ENCODE measurements at regions not wholly inside any gene's neighbourhood (a gene's known extent, or its start where the extent isn't known, plus 50 kb on each side); places are given as distances from the start of the nearest gene placed in this dataset.

DNA sequence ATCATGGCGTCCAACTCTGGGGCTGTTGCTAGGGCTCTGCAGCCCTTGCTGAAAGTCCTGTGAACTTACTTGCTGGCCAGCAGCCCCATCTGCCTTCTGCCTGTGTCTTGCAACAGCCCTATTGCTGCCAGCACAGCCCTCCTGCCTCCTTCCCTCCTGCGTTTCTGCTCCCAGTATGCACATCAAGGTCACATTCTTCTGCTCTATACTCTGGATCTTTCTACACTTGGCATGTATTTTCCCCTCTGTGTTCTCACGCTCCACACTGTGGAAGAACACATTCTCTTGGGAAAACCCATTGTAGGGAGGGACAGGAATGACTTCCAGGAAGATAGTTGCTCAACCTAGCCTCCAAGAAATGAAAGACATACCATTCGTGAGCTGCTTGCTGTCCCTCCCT is 80.9 kb upstream of the PHACTR2 start:
- no peak for DNase-seq
- ChIA-PET CTCF (interaction anchor here (0.6 kb wide), 1 partner anchor 22 kb away, joined by 6 read pairs; no protein-coding TSS in a partner anchor), POLR2A (no interaction called here)
- intact Hi-C loops (cut with micrococcal nuclease), result no loop called here
- H3K4me1 ChIP-seq (ENCODE audit: control insufficient read depth in 2 of 2, insufficient read depth in 2 of 2, low read length in 2 of 2), result peaks cover 0 to 6% of the 10 kb centered on the region in 2 donors
- H3K27ac ChIP-seq (ENCODE audit: low read depth, low read length), result no peak overlapping the region
- H3K9me3 Mint-ChIP-seq, result peaks cover 0 to 8% (median 2%) of the 10 kb centered on the region in 11 donors
- no peaks in the 10 kb centered on the region for H3K27me3 Mint-ChIP-seq
- no peak overlapping the region for H3K4me3 ChIP-seq (ENCODE audit: low read length)
- no peak for ATAC-seq
- no peak overlapping the region for H3K4me3 Mint-ChIP-seq
- H3K27ac Mint-ChIP-seq, result no peak overlapping the region
- H3K4me1 Mint-ChIP-seq, result peaks cover 13 to 24% (median 16%) of the 10 kb centered on the region in 7 donors
- peaks cover 0 to 16% (median 4%) of the 10 kb centered on the region in 5 donors for H3K36me3 Mint-ChIP-seq
- H3K27me3 ChIP-seq (ENCODE audit: control insufficient read depth in 2 of 2, insufficient read depth in 2 of 2, low read length in 2 of 2), result no peaks in the 10 kb centered on the region
- no peaks in the 10 kb centered on the region for H3K36me3 ChIP-seq (ENCODE audit: control insufficient read depth in 2 of 3, insufficient read depth in 3 of 3, low read length in 3 of 3)
- H3K9me3 ChIP-seq (ENCODE audit: control insufficient read depth in 2 of 3, low read length in 3 of 3), result no peaks in the 10 kb centered on the region

DNA sequence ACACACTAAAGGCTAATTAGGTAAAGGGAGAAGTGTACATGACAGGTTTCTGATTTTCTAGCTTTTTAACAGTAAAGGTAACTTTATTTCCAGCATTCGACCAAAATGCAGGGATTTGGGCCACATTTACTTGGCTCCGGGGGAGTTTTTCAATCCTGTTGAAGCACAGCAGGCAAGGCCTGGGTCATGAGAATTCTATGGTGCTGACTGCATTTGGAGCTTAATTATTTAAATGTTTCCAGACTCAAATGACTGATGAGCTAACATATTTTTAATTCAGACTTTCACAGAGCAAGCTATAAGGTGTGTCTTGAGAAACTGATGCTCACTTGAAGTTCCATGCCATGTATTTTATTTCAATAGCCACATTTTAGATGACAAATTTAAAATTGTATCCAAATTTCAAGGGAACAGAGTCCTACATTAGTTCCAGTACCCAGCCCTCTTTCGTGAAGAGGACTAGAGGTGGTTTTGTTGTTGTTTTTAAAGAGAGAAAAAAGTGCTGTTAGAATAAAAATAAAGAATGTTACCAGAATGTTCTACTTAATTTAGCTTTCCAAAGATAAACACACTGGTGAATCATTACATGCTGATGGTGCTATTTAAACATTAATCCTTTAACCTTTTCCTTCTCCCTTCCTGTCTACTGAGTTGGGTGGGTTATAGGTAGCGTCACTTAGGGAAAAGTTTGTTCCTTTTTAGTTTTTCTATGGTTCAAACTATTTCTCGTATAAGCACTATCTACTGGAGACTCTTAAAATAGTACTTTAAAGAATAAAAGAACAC is 82.3 kb upstream of the PHACTR2 start:
- H3K27me3 Mint-ChIP-seq, result no peaks in the 10 kb centered on the region
- Histone ChIP-seq H3K36me3 (ENCODE audit: control insufficient read depth in 2 of 3, insufficient read depth in 3 of 3, low read length in 3 of 3) (no peaks in the 10 kb centered on the region), H3K4me3 (ENCODE audit: low read length) (no peak overlapping the region), H3K27ac (ENCODE audit: low read depth, low read length) (no peak overlapping the region), H3K4me1 (ENCODE audit: control insufficient read depth in 2 of 2, insufficient read depth in 2 of 2, low read length in 2 of 2) (peaks cover 0 to 6% of the 10 kb centered on the region in 2 donors), H3K9me3 (ENCODE audit: control insufficient read depth in 2 of 3, low read length in 3 of 3) (no peaks in the 10 kb centered on the region), H3K27me3 (ENCODE audit: control insufficient read depth in 2 of 2, insufficient read depth in 2 of 2, low read length in 2 of 2) (no peaks in the 10 kb centered on the region)
- peaks cover 0 to 8% (median 2%) of the 10 kb centered on the region in 11 donors for H3K9me3 Mint-ChIP-seq
- POLR2A ChIA-PET, result no interaction called here
- peak overlapping the region in 1 of 9 donors; percentile 4 for H3K27ac Mint-ChIP-seq
- peaks cover 0 to 19% (median 4%) of the 10 kb centered on the region in 5 donors for H3K36me3 Mint-ChIP-seq
- intact Hi-C loops (cut with micrococcal nuclease), result no loop called here
- ATAC-seq, result no peak
- no peak for DNase-seq
- CTCF ChIA-PET, result no interaction called here
- H3K4me1 Mint-ChIP-seq, result peaks cover 13 to 24% (median 16%) of the 10 kb centered on the region in 7 donors
- H3K4me3 Mint-ChIP-seq, result no peak overlapping the region

DNA sequence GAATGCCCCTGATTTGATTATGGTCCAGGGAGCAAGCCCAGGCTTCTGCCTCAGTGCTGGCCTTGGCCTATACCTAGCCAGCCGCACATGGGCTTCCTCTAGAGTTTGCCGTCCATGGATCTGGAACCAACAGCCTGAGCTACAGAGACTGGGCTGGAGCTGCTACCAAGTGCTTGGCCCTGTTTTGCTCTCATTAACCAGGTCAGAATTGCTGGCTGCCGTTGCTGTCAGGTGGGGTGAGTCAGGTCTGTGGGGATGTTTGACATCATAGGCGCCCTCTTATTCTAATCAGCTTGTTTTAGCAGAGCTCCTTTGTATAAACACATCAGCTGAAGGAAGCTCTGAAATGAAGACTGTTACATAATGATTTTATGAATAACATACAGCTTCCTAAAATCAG is 83.1 kb upstream of the PHACTR2 start:
- intact Hi-C loops (cut with micrococcal nuclease), result no loop called here
- Histone ChIP-seq H3K27me3 (ENCODE audit: control insufficient read depth in 2 of 2, insufficient read depth in 2 of 2, low read length in 2 of 2) (no peaks in the 10 kb centered on the region), H3K4me3 (ENCODE audit: low read length) (no peak overlapping the region), H3K4me1 (ENCODE audit: control insufficient read depth in 2 of 2, insufficient read depth in 2 of 2, low read length in 2 of 2) (peaks cover 0 to 6% of the 10 kb centered on the region in 2 donors), H3K9me3 (ENCODE audit: control insufficient read depth in 2 of 3, low read length in 3 of 3) (no peaks in the 10 kb centered on the region), H3K27ac (ENCODE audit: low read depth, low read length) (no peak overlapping the region), H3K36me3 (ENCODE audit: control insufficient read depth in 2 of 3, insufficient read depth in 3 of 3, low read length in 3 of 3) (no peaks in the 10 kb centered on the region)
- DNase-seq (no peak), ATAC-seq (peak; percentile 20)
- H3K4me1 Mint-ChIP-seq, result peaks cover 14 to 24% (median 16%) of the 10 kb centered on the region in 7 donors
- no peaks in the 10 kb centered on the region for H3K27me3 Mint-ChIP-seq
- no peak overlapping the region for H3K4me3 Mint-ChIP-seq
- ChIA-PET POLR2A (no interaction called here), CTCF (no interaction called here)
- H3K27ac Mint-ChIP-seq, result peak overlapping the region in 1 of 9 donors; percentile 4
- H3K36me3 Mint-ChIP-seq, result peaks cover 0 to 17% (median 4%) of the 10 kb centered on the region in 5 donors
- H3K9me3 Mint-ChIP-seq, result peaks cover 0 to 8% (median 2%) of the 10 kb centered on the region in 11 donors

DNA sequence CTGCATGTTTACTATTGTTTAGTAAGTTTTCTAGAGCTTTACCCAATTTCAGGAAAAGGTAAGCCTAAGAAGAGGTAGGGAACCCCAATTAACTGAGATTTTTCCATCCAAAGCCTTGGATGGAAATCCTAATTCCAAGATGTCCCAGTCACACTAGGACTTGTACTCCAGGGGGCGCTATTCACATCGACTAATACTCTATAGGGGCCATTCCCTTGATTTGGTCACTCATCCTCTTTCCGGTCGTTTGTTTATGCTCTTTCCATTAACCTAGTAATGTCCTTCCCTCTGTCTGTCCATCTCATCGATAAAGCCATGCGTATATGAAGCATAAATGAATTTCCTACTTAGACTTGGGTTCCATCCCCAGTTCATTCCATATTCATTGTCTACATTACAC is 80.8 kb upstream of the FUCA2 start:
- no peaks in the 10 kb centered on the region for H3K27me3 Mint-ChIP-seq
- POLR2A ChIA-PET, result no interaction called here
- no peak overlapping the region for H3K4me3 ChIP-seq (ENCODE audit: low read length)
- DNase-seq, result no peak
- H3K36me3 ChIP-seq (ENCODE audit: control insufficient read depth in 2 of 3, insufficient read depth in 3 of 3, low read length in 3 of 3), result no peaks in the 10 kb centered on the region
- no peak overlapping the region for H3K4me3 Mint-ChIP-seq
- peaks cover 0 to 8% (median 0%) of the 10 kb centered on the region in 7 donors for H3K4me1 Mint-ChIP-seq
- peaks cover 0 to 2% (median 0%) of the 10 kb centered on the region in 11 donors for H3K9me3 Mint-ChIP-seq
- H3K9me3 ChIP-seq (ENCODE audit: control insufficient read depth in 2 of 3, low read length in 3 of 3), result no peaks in the 10 kb centered on the region
- no peak overlapping the region for H3K27ac Mint-ChIP-seq
- ATAC-seq, result no peak
- peaks cover 0 to 11% (median 9%) of the 10 kb centered on the region in 5 donors for H3K36me3 Mint-ChIP-seq
- no peaks in the 10 kb centered on the region for H3K4me1 ChIP-seq (ENCODE audit: control insufficient read depth in 2 of 2, insufficient read depth in 2 of 2, low read length in 2 of 2)
- no peak overlapping the region for H3K27ac ChIP-seq (ENCODE audit: low read depth, low read length)
- CTCF ChIA-PET, result no interaction called here
- no peaks in the 10 kb centered on the region for H3K27me3 ChIP-seq (ENCODE audit: control insufficient read depth in 2 of 2, insufficient read depth in 2 of 2, low read length in 2 of 2)
- intact Hi-C loops (cut with micrococcal nuclease), result no loop called here

DNA sequence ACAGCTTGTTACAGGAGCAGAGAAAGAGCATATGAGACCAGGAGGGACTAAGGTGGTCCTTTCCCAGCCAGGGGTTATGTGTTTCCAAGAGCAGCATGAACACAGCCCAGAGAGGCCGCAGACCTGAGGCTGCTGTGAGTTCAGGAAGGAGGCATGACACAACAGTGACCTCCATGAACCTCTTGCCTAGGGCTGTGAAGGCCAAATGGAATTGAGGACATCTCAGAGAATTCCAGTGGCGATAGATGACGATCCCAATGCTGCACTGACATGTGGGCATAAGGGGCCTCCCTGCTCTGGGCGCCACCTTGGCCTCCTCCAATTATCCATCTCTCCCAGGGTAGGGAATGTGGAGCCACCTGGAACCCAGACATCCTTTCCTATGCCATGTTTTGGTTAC is 79.9 kb upstream of the FUCA2 start:
- no peaks in the 10 kb centered on the region for H3K9me3 ChIP-seq (ENCODE audit: control insufficient read depth in 2 of 3, low read length in 3 of 3)
- H3K27ac ChIP-seq (ENCODE audit: low read depth, low read length), result no peak overlapping the region
- no peak overlapping the region for H3K4me3 Mint-ChIP-seq
- no peak for DNase-seq
- H3K9me3 Mint-ChIP-seq, result peaks cover 0 to 2% (median 0%) of the 10 kb centered on the region in 11 donors
- H3K27ac Mint-ChIP-seq, result no peak overlapping the region
- H3K36me3 ChIP-seq (ENCODE audit: control insufficient read depth in 2 of 3, insufficient read depth in 3 of 3, low read length in 3 of 3), result no peaks in the 10 kb centered on the region
- POLR2A ChIA-PET, result no interaction called here
- intact Hi-C loops (cut with micrococcal nuclease), result no loop called here
- no peaks in the 10 kb centered on the region for H3K27me3 Mint-ChIP-seq
- CTCF ChIA-PET, result no interaction called here
- H3K27me3 ChIP-seq (ENCODE audit: control insufficient read depth in 2 of 2, insufficient read depth in 2 of 2, low read length in 2 of 2), result no peaks in the 10 kb centered on the region
- no peaks in the 10 kb centered on the region for H3K4me1 ChIP-seq (ENCODE audit: control insufficient read depth in 2 of 2, insufficient read depth in 2 of 2, low read length in 2 of 2)
- H3K36me3 Mint-ChIP-seq, result peaks cover 0 to 11% (median 9%) of the 10 kb centered on the region in 5 donors
- peaks cover 0 to 5% (median 0%) of the 10 kb centered on the region in 7 donors for H3K4me1 Mint-ChIP-seq
- no peak for ATAC-seq
- H3K4me3 ChIP-seq (ENCODE audit: low read length), result no peak overlapping the region

DNA sequence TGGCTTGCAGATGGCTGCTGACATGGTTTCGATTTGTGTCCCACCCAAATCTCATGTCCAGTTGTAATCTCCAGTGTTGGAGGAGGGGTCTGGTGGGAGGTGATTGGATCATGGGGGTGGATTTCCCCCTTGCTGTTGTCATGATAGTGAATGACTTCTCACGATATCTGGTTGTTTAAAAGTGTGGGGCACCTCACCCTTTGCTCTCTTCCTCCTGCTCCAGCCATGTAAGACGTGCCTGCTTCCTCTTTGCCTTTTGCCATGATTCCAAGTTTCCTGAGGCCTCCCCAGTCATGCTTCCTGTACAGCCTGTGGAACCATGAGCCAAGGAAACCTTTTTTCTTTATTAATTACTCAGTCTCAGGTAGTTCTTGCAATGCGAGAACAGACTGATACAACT is 77.6 kb upstream of the FUCA2 start:
- ATAC-seq (no peak), DNase-seq (no peak)
- Mint-ChIP-seq H3K27me3 (no peaks in the 10 kb centered on the region), H3K36me3 (peaks cover 0 to 15% (median 9%) of the 10 kb centered on the region in 5 donors), H3K4me3 (no peak overlapping the region), H3K27ac (no peak overlapping the region), H3K4me1 (peaks cover 0 to 5% (median 0%) of the 10 kb centered on the region in 7 donors), H3K9me3 (peaks cover 0 to 3% (median 0%) of the 10 kb centered on the region in 11 donors)
- POLR2A ChIA-PET, result no interaction called here
- H3K4me1 ChIP-seq (ENCODE audit: control insufficient read depth in 2 of 2, insufficient read depth in 2 of 2, low read length in 2 of 2), result no peaks in the 10 kb centered on the region
- no peaks in the 10 kb centered on the region for H3K27me3 ChIP-seq (ENCODE audit: control insufficient read depth in 2 of 2, insufficient read depth in 2 of 2, low read length in 2 of 2)
- H3K27ac ChIP-seq (ENCODE audit: low read depth, low read length), result no peak overlapping the region
- intact Hi-C loops (cut with micrococcal nuclease), result no loop called here
- no peak overlapping the region for H3K4me3 ChIP-seq (ENCODE audit: low read length)
- H3K9me3 ChIP-seq (ENCODE audit: control insufficient read depth in 2 of 3, low read length in 3 of 3), result no peaks in the 10 kb centered on the region
- H3K36me3 ChIP-seq (ENCODE audit: control insufficient read depth in 2 of 3, insufficient read depth in 3 of 3, low read length in 3 of 3), result no peaks in the 10 kb centered on the region
- CTCF ChIA-PET, result no interaction called here

DNA sequence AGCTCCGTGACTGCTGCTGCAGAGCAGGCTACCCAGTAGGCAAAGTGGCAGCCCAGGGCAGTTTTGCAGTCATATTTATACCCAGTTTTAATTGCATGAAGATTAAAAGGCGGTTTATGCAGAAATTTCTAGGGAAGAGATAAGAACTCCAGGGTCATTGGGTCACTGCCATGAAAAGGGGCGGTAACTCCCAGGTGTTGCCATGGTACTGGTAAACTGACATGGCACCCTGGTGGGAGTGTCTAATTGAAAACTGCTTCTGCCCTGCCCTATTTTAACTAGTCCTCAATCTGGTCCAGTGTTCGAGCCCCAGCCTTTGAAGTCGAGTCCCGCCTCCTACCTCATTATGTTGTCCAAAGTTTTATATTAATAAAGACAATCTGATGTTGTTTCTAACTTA is 75.0 kb upstream of the FUCA2 start:
- H3K36me3 ChIP-seq (ENCODE audit: control insufficient read depth in 2 of 3, insufficient read depth in 3 of 3, low read length in 3 of 3), result no peaks in the 10 kb centered on the region
- H3K27me3 ChIP-seq (ENCODE audit: control insufficient read depth in 2 of 2, insufficient read depth in 2 of 2, low read length in 2 of 2), result no peaks in the 10 kb centered on the region
- H3K4me1 ChIP-seq (ENCODE audit: control insufficient read depth in 2 of 2, insufficient read depth in 2 of 2, low read length in 2 of 2), result no peaks in the 10 kb centered on the region
- no peaks in the 10 kb centered on the region for H3K27me3 Mint-ChIP-seq
- H3K36me3 Mint-ChIP-seq, result peaks cover 0 to 15% (median 10%) of the 10 kb centered on the region in 5 donors
- DNase-seq (no peak), ATAC-seq (no peak)
- POLR2A ChIA-PET, result interaction anchor here (0.7 kb wide), 1 partner anchor 1982 kb away, joined by 4 read pairs; no protein-coding TSS in a partner anchor
- H3K9me3 ChIP-seq (ENCODE audit: control insufficient read depth in 2 of 3, low read length in 3 of 3), result no peaks in the 10 kb centered on the region
- H3K9me3 Mint-ChIP-seq, result peaks cover 0 to 2% (median 0%) of the 10 kb centered on the region in 11 donors
- H3K27ac Mint-ChIP-seq, result no peak overlapping the region
- CTCF ChIA-PET, result no interaction called here
- intact Hi-C loops (cut with micrococcal nuclease), result no loop called here
- peaks cover 0 to 5% (median 0%) of the 10 kb centered on the region in 7 donors for H3K4me1 Mint-ChIP-seq
- H3K27ac ChIP-seq (ENCODE audit: low read depth, low read length), result no peak overlapping the region
- no peak overlapping the region for H3K4me3 Mint-ChIP-seq
- no peak overlapping the region for H3K4me3 ChIP-seq (ENCODE audit: low read length)
